ENCODE measurements at regions not wholly inside any gene's neighbourhood (a gene's known extent, or its start where the extent isn't known, plus 50 kb on each side); places are given as distances from the start of the nearest gene placed in this dataset.

DNA sequence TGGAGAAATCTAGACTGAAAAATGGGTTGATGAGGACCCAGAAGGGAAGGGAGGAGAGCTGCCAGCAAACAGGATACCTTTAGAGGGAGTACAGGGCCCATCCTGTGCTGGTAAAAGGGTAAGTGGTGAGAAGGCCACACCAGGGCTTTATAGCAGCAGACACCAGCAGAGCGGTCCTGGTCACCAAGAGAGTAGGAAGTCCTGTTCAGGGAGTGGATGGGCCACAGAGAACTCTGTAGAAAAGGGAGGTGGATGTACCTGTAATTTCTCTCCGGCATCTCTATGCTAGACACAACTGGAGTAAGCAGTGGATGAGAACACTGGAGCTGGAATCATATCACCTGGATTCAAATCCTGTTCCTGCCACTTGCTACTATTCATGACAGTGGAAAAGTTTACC is 867.2 kb downstream of the CCSER2 start:
- Histone ChIP-seq H3K4me2 (no peak overlapping the region), H4K20me1 (no peaks in the 10 kb centered on the region), H3K9me3 (replicated peaks in 1 of 11) (no peaks in the 10 kb centered on the region), H3K27ac (no peak overlapping the region), H3K9ac (no peak overlapping the region), H3K36me3 (no peaks in the 10 kb centered on the region), H3K4me3 (no peak overlapping the region), H3K27me3 (no peaks in the 10 kb centered on the region), H3K4me1 (peaks cover 0 to 9% (median 6%) of the 10 kb centered on the region in 10 experiments; a peak in 8 of 20 replicates)
- no peak for TF ChIP-seq Cebpa-rat (IDR thresholded peaks at IDR 0.05)

DNA sequence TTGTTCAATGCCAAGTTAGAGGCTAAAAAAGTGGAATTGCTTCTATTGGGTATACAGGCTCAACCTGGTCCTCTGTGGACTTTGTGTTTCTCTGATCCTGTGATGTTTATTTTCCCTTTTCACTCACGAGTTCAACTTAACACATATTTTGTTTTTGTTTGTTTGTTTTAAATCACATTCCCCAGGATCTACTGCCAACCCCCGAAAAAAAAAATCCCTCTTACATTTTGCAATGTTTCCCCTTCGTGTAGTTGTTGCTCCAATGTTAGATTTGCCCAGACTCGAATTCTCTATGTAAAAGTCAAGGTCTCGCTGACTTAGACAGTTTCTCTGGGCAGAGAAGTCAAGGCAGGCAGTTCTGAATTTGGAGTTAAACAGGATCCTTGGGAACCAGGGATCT is 876.4 kb downstream of the CCSER2 start:
- Histone ChIP-seq H3K27ac (no peak overlapping the region), H3K4me1 (no peaks in the 10 kb centered on the region)
- no peak for TF ChIP-seq Cebpa-rat (IDR thresholded peaks at IDR 0.05)

DNA sequence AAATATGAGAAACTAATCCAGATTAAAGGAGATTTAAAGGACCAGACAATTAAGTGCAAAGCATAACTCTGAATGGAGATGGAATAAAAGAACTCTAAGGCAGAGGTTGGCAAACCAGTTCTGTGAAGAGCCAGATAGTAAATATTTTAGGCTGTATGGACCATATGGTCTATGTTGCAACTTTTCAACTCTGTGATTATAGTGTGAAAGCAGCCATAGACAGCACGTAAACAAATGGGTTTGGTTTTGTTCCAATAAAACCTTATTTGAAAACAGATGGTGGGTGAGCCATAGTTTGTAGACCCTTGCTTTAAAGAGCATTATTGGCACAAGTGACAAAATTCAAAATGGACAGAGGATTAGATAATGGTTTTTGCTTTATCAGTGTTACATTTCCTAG is 884.1 kb downstream of the CCSER2 start:
- Histone ChIP-seq H3K27ac (no peak overlapping the region), H3K4me3 (no peak overlapping the region), H3K4me1 (no peaks in the 10 kb centered on the region), H4K20me1 (no peaks in the 10 kb centered on the region), H3K27me3 (no peaks in the 10 kb centered on the region), H3K9ac (no peak overlapping the region), H3K9me3 (replicated peaks in 1 of 11) (peaks cover 0 to 6% (median 4%) of the 10 kb centered on the region in 11 experiments; a peak in 8 of 22 replicates), H3K36me3 (no peaks in the 10 kb centered on the region), H3K4me2 (no peak overlapping the region)
- TF ChIP-seq Cebpa-rat (IDR thresholded peaks at IDR 0.05): no peak

More for the DNA sequence above, 876.4 kb downstream of the CCSER2 start:
- H4K20me1 ChIP-seq: no peaks in the 10 kb centered on the region
- no peak overlapping the region for H3K9ac ChIP-seq
- no peaks in the 10 kb centered on the region for H3K36me3 ChIP-seq
- H3K9me3 ChIP-seq (replicated peaks in 1 of 11): peaks cover 0 to 6% (median 4%) of the 10 kb centered on the region in 11 experiments; a peak in 8 of 22 replicates
- no peak overlapping the region for H3K4me3 ChIP-seq
- H3K4me2 ChIP-seq: no peak overlapping the region
- no peaks in the 10 kb centered on the region for H3K27me3 ChIP-seq

- H3K9ac ChIP-seq: no peak overlapping the region
- no peaks in the 10 kb centered on the region for H3K36me3 ChIP-seq
- no peak overlapping the region for H3K4me2 ChIP-seq
- no peaks in the 10 kb centered on the region for H4K20me1 ChIP-seq
- H3K4me3 ChIP-seq: no peak overlapping the region
- peaks cover 0 to 3% (median 0%) of the 10 kb centered on the region in 10 experiments; a peak in 1 of 20 replicates for H3K4me1 ChIP-seq
- H3K9me3 ChIP-seq (replicated peaks in 1 of 11): peaks cover 0 to 6% (median 4%) of the 10 kb centered on the region in 11 experiments; a peak in 8 of 22 replicates
- TF ChIP-seq Cebpa-rat (IDR thresholded peaks at IDR 0.05): no peak
- no peak overlapping the region for H3K27ac ChIP-seq
- H3K27me3 ChIP-seq: no peaks in the 10 kb centered on the region
These were observed 885.1 kb downstream of the CCSER2 start for GRCh38 chr10:85213493-85213892.

GRCh38 chr10:85222300-85222699 is 893.9 kb downstream of the CCSER2 start:
- Histone ChIP-seq H4K20me1 (no peaks in the 10 kb centered on the region), H3K4me2 (peak overlapping the region in 10 of 11 experiments; percentile 4 to 43 (median 23); a peak in 12 of 22 replicates), H3K9me3 (replicated peaks in 1 of 11) (peaks cover 0 to 14% (median 11%) of the 10 kb centered on the region in 11 experiments; a peak in 9 of 22 replicates), H3K27me3 (no peaks in the 10 kb centered on the region), H3K4me3 (no peak overlapping the region), H3K27ac (no peak overlapping the region), H3K9ac (no peak overlapping the region), H3K4me1 (peaks cover 9 to 22% (median 17%) of the 10 kb centered on the region in 10 experiments; a peak in 17 of 20 replicates), H3K36me3 (no peaks in the 10 kb centered on the region)
- TF ChIP-seq Cebpa-rat (IDR thresholded peaks at IDR 0.05): no peak

- TF ChIP-seq Cebpa-rat (IDR thresholded peaks at IDR 0.05): no peak
- no peaks in the 10 kb centered on the region for H4K20me1 ChIP-seq
These were observed 896.1 kb downstream of the CCSER2 start for GRCh38 chr10:85224366-85224940.

GRCh38 chr10:85225311-85225710 is 896.9 kb downstream of the CCSER2 start:
- no peak for TF ChIP-seq Cebpa-rat (IDR thresholded peaks at IDR 0.05)
- no peaks in the 10 kb centered on the region for H3K27me3 ChIP-seq

More at GRCh38 chr10:85224366-85224940, 896.1 kb downstream of the CCSER2 start:
- H3K27ac ChIP-seq: no peak overlapping the region
- peak overlapping the region in 9 of 11 experiments; percentile 10 to 61 (median 20); a peak in 11 of 22 replicates for H3K4me2 ChIP-seq
- no peak overlapping the region for H3K4me3 ChIP-seq
- H3K9me3 ChIP-seq (replicated peaks in 1 of 11): peaks cover 0 to 14% (median 11%) of the 10 kb centered on the region in 11 experiments; a peak in 9 of 22 replicates
- H3K4me1 ChIP-seq: peaks cover 9 to 22% (median 17%) of the 10 kb centered on the region in 10 experiments; a peak in 17 of 20 replicates
- no peaks in the 10 kb centered on the region for H3K36me3 ChIP-seq
- no peaks in the 10 kb centered on the region for H3K27me3 ChIP-seq
- no peak overlapping the region for H3K9ac ChIP-seq

DNA sequence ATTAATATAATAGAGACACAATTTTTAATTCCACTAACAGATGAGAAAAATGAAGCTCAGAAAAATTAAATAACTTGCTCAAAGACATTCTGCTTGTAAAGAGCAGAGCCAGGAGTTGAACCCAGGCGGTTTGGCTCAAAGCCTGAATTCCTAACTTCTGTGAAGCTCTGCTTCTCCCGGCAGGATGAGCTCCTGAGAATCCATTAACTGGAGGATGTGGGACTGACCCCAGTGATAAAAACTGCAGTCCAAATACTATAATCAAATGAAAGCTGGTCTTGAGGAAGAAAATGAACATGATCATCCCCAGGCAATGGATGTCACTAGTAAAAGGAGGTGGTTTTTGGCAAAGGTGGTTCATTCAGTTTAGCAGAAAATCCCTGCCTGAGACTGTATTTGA is 898.2 kb downstream of the CCSER2 start:
- no peak for TF ChIP-seq Cebpa-rat (IDR thresholded peaks at IDR 0.05)
- H3K27ac ChIP-seq: no peak overlapping the region
- H4K20me1 ChIP-seq: no peaks in the 10 kb centered on the region
- no peak overlapping the region for H3K9ac ChIP-seq
- H3K4me2 ChIP-seq: no peak overlapping the region
- no peaks in the 10 kb centered on the region for H3K36me3 ChIP-seq
- no peaks in the 10 kb centered on the region for H3K27me3 ChIP-seq
- no peak overlapping the region for H3K4me3 ChIP-seq
- H3K9me3 ChIP-seq (replicated peaks in 1 of 11): no peaks in the 10 kb centered on the region
- H3K4me1 ChIP-seq: peaks cover 8 to 20% (median 15%) of the 10 kb centered on the region in 10 experiments; a peak in 17 of 20 replicates

More at GRCh38 chr10:85225311-85225710, 896.9 kb downstream of the CCSER2 start:
- H3K9ac ChIP-seq: no peak overlapping the region
- peaks cover 0 to 10% (median 8%) of the 10 kb centered on the region in 11 experiments; a peak in 9 of 22 replicates for H3K9me3 ChIP-seq (replicated peaks in 1 of 11)
- H3K36me3 ChIP-seq: no peaks in the 10 kb centered on the region
- H3K4me1 ChIP-seq: peaks cover 9 to 22% (median 17%) of the 10 kb centered on the region in 10 experiments; a peak in 17 of 20 replicates
- no peaks in the 10 kb centered on the region for H4K20me1 ChIP-seq
- H3K4me2 ChIP-seq: no peak overlapping the region
- H3K4me3 ChIP-seq: no peak overlapping the region
- no peak overlapping the region for H3K27ac ChIP-seq

GRCh38 chr10:85228726-85229125 is 900.3 kb downstream of the CCSER2 start:
- no peaks in the 10 kb centered on the region for H3K36me3 ChIP-seq
- H3K4me1 ChIP-seq: peaks cover 0 to 11% (median 8%) of the 10 kb centered on the region in 10 experiments; a peak in 10 of 20 replicates
- no peak overlapping the region for H3K27ac ChIP-seq
- no peaks in the 10 kb centered on the region for H3K9me3 ChIP-seq (replicated peaks in 1 of 11)
- no peaks in the 10 kb centered on the region for H4K20me1 ChIP-seq
- TF ChIP-seq Cebpa-rat (IDR thresholded peaks at IDR 0.05): no peak
- no peak overlapping the region for H3K9ac ChIP-seq
- no peak overlapping the region for H3K4me2 ChIP-seq
- no peak overlapping the region for H3K4me3 ChIP-seq
- no peaks in the 10 kb centered on the region for H3K27me3 ChIP-seq

All from BLaER1 treated with 17β-estradiol and CSF1 and Interleukin-3, amounts not matched to agents 10 nM and 100 nM (cell line).